Activated B cell treated with CpG ODN at 0.5 μM for 24 hours (primary cell): ENCODE measurements at regions not wholly inside any gene's neighbourhood (a gene's known extent, or its start where the extent isn't known, plus 50 kb on each side); places are given as distances from the start of the nearest gene placed in this dataset.

Source experiments
- ATAC-seq: fragments of 200-7000 bp; cut with Tn5 transposase; one replicate; pipeline ENCODE4 v1.10.0; 2021; ENCODE audit warnings: low read depth, mild to moderate bottlenecking, moderate library complexity
- CTCF ChIA-PET: fragments of 350-600 bp; sonication (Branson Sonifier 250); formaldehyde crosslinking; loops from one replicate; lab custom pipeline; 2021; ENCODE audit warnings: antibody characterized with exemption; lab: Charles Lee
- POLR2A ChIA-PET: fragments of 350-600 bp; sonication (Branson Sonifier 250); formaldehyde crosslinking; loops from one replicate; lab custom pipeline; 2021; ENCODE audit warnings: antibody characterized with exemption; lab: Charles Lee
- DNase-seq: peaks from one replicate; pipeline ENCODE4 v3.0.0; 2022
- H3K27ac Mint-ChIP-seq: one replicate; pipeline ENCODE4 v1.8.0; 2020; ENCODE audit warnings: mixed read lengths
- H3K27me3 Mint-ChIP-seq: one replicate; pipeline ENCODE4 v1.8.0; 2021; ENCODE audit warnings: mixed read lengths
- H3K36me3 Mint-ChIP-seq: one replicate; pipeline ENCODE4 v1.8.0; 2021; ENCODE audit warnings: low read depth, mixed read lengths
- H3K4me1 Mint-ChIP-seq: one replicate; pipeline ENCODE4 v1.8.0; 2021; ENCODE audit warnings: mixed read lengths
- H3K4me3 Mint-ChIP-seq: one replicate; pipeline ENCODE4 v1.8.0; 2020; ENCODE audit warnings: mild to moderate bottlenecking, mixed read lengths
- H3K9me3 Mint-ChIP-seq: one replicate; pipeline ENCODE4 v1.8.0; 2020; ENCODE audit warnings: mixed read lengths
- CTCF ChIP-seq: fragments of 200-600 bp; IDR thresholded peaks from one replicate; pipeline ENCODE4 v1.8.0; 2022; ENCODE audit warnings: antibody characterized with exemption, mild to moderate bottlenecking
- intact Hi-C: fragments of 100-400 bp; cut with micrococcal nuclease; formaldehyde crosslinking; loops from one replicate; pipeline ENCODE4 v1.15.1; 2024

- H3K4me3 Mint-ChIP-seq, result no peak overlapping the region
- no peaks in the 10 kb centered on the region for H3K9me3 Mint-ChIP-seq
- no peaks in the 10 kb centered on the region for H3K27me3 Mint-ChIP-seq
- TF ChIP-seq CTCF, result no peak
- intact Hi-C loops, result no loop called here
- H3K27ac Mint-ChIP-seq, result no peak overlapping the region
- H3K36me3 Mint-ChIP-seq, result no peaks in the 10 kb centered on the region
- ATAC-seq (no peak), DNase-seq (no peak)
- CTCF ChIA-PET, result no interaction called here
- peaks cover 5% of the 10 kb centered on the region for H3K4me1 Mint-ChIP-seq
- POLR2A ChIA-PET, result no interaction called here
Measured at GRCh38 chr13:77449265-77449664, 86.2 kb upstream of the SCEL start.

GRCh38 chr13:77448689-77449088, 86.8 kb upstream of the SCEL start:
- no peak overlapping the region for H3K27ac Mint-ChIP-seq
- no peaks in the 10 kb centered on the region for H3K36me3 Mint-ChIP-seq
- H3K9me3 Mint-ChIP-seq, result no peaks in the 10 kb centered on the region
- TF ChIP-seq CTCF, result no peak
- H3K27me3 Mint-ChIP-seq, result no peaks in the 10 kb centered on the region
- DNase-seq, result no peak
- no peak for ATAC-seq
- POLR2A ChIA-PET, result no interaction called here
- CTCF ChIA-PET, result no interaction called here
- H3K4me3 Mint-ChIP-seq, result no peak overlapping the region
- peaks cover 5% of the 10 kb centered on the region for H3K4me1 Mint-ChIP-seq
- intact Hi-C loops, result loop anchor here (1.0 kb wide), 1 partner anchor 11 kb away; no protein-coding TSS in a partner anchor

GRCh38 chr13:77443511-77443910, 92.0 kb upstream of the SCEL start:
- intact Hi-C loops, result no loop called here
- DNase-seq (no peak), ATAC-seq (no peak)
- Mint-ChIP-seq H3K4me1 (peaks cover 1% of the 10 kb centered on the region), H3K27ac (no peak overlapping the region), H3K9me3 (no peaks in the 10 kb centered on the region), H3K36me3 (no peaks in the 10 kb centered on the region), H3K4me3 (no peak overlapping the region), H3K27me3 (no peaks in the 10 kb centered on the region)
- ChIA-PET POLR2A (no interaction called here), CTCF (interaction anchor here (1.7 kb wide), 1 partner anchor 35 kb away, joined by 5 read pairs; no protein-coding TSS in a partner anchor)
- no peak for TF ChIP-seq CTCF

GRCh38 chr13:77437267-77437666, 98.2 kb upstream of the SCEL start:
- H3K36me3 Mint-ChIP-seq, result no peaks in the 10 kb centered on the region
- intact Hi-C loops, result no loop called here
- no peak overlapping the region for H3K27ac Mint-ChIP-seq
- DNase-seq, result no peak
- no peak for TF ChIP-seq CTCF
- H3K27me3 Mint-ChIP-seq, result no peaks in the 10 kb centered on the region
- no peak overlapping the region for H3K4me3 Mint-ChIP-seq
- peaks cover 3% of the 10 kb centered on the region for H3K4me1 Mint-ChIP-seq
- POLR2A ChIA-PET, result interaction anchor here (1.0 kb wide), 1 partner anchor 110 kb away, joined by 3 read pairs; the partner anchor contains the start of gene MYCBP2
- ATAC-seq, result no peak
- H3K9me3 Mint-ChIP-seq, result peaks cover 4% of the 10 kb centered on the region
- CTCF ChIA-PET, result no interaction called here

- Mint-ChIP-seq H3K27me3 (no peaks in the 10 kb centered on the region), H3K36me3 (no peaks in the 10 kb centered on the region), H3K4me1 (peaks cover 29% of the 10 kb centered on the region), H3K27ac (no peak overlapping the region), H3K4me3 (no peak overlapping the region), H3K9me3 (peaks cover 4% of the 10 kb centered on the region)
- intact Hi-C loops, result no loop called here
- TF ChIP-seq CTCF, result no peak
- DNase-seq, result no peak
- no peak for ATAC-seq
- CTCF ChIA-PET, result no interaction called here
- POLR2A ChIA-PET, result no interaction called here
Measured at GRCh38 chr13:77434289-77434688, 101.2 kb upstream of the SCEL start.
